SK-N-MC (cell line): ENCODE measurements at regions not wholly inside any gene's neighbourhood (a gene's known extent, or its start where the extent isn't known, plus 50 kb on each side); places are given as distances from the start of the nearest gene placed in this dataset.

Experiments
- EZH2 ChIP-seq: fragments of 200-600 bp; sonication (generic); IDR thresholded peaks from one replicate; pipeline ENCODE4 v1.6.1; 2017; ENCODE audit warnings: antibody characterized with exemption
- FOXP2 ChIP-seq: optimal IDR thresholded peaks from 2 replicates; pipeline ENCODE3; 2011; ENCODE audit warnings: mild to moderate bottlenecking, moderate library complexity; ENCODE audit not compliant: insufficient read depth; ENCODE audit errors: extremely low read length, control extremely low read depth
- POLR2AphosphoS5 ChIP-seq: IDR thresholded peaks from 2 replicates; pipeline ENCODE4 v1.6.1; 2012; ENCODE audit warnings: mild to moderate bottlenecking, low read depth, low read length, borderline replicate concordance

DNA sequence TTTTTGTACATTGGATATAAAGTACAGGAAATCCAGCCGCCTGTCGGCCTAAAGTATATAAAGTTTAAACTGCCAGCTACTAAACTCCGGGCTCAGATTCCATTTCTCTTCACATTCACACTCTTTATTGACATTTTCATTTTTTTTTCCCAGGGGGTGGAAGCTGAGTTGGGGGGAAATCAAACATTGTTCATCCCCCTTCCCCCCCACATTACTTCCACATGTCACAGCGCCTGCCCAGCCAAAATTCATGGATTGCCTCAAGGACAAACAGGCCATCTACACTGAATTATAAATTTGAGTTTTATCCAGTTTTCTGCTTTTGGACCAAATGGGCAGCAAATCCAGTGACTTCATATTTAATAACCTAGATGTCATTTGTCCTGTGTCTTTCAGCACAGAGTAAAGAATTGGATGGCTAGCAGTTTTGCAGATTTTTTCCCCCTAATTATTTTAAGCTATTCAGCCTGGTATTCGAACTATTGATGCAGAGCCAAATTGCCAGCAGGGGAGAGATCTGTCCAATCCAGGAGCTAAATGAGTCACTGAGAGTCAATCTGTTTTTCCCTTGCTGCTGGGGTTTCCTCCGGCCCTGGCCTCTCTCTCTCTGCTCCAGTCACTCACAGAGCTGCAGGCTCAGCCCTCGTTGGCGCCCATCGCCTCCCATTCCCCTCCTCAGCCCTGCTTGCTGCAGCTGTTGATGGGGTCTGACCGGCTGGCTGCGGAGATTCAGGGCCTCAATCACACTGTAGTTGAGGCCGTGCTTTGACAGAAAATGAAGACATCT lies 98.0 kb downstream of the LMO4 start:
- TF ChIP-seq EZH2: no peak
- no peak for TF ChIP-seq POLR2AphosphoS5
- TF ChIP-seq FOXP2: no peak
